PC-3 (cell line): ENCODE measurements at regions not wholly inside any gene's neighbourhood (a gene's known extent, or its start where the extent isn't known, plus 50 kb on each side); places are given as distances from the start of the nearest gene placed in this dataset.

ENCODE experiments used
- ATAC-seq: fragments of 200-7000 bp; cut with Tn5 transposase; 2 replicates; pipeline ENCODE4 v1.9.1; 2020; ENCODE audit warnings: mild to moderate bottlenecking, moderate library complexity
- BruUV-seq: library from RNA; stranded (reverse); fragments of 400-500 nt; replicated peaks from 2 replicates; lab custom pipeline; 2021; lab: Mats Ljungman, UMichigan
- CTCF ChIA-PET: fragments of 300-600 bp; sonication (Branson Sonifier 250); formaldehyde crosslinking; loops from one replicate; lab custom pipeline; 2022; ENCODE audit warnings: antibody characterized with exemption; lab: Charles Lee
- POLR2A ChIA-PET: fragments of 300-600 bp; sonication (Branson Sonifier 250); formaldehyde crosslinking; loops from one replicate; lab custom pipeline; 2022; ENCODE audit warnings: antibody characterized with exemption; ENCODE audit not compliant: unreplicated experiment; lab: Charles Lee
- DNase-seq: peaks from one replicate; pipeline ENCODE4 v3.0.0-alpha.2; 2015
- H2AFZ ChIP-seq: fragments of 300-600 bp; sonication (generic); 2 replicates; pipeline ENCODE4 v1.6.0; 2016; ENCODE audit warnings: antibody characterized with exemption, low read length
- H3F3A ChIP-seq: fragments of 300-600 bp; sonication (generic); one replicate; pipeline ENCODE4 v1.6.0; 2017; ENCODE audit warnings: antibody characterized with exemption, low read length, control low read depth, mild to moderate bottlenecking; ENCODE audit not compliant: unreplicated experiment
- H3K27ac ChIP-seq: fragments of 300-600 bp; sonication (generic); 2 replicates; pipeline ENCODE4 v1.5.1; 2016; ENCODE audit warnings: mild to moderate bottlenecking, low read length
- H3K27me3 ChIP-seq: fragments of 300-600 bp; sonication (generic); 2 replicates; pipeline ENCODE4 v1.6.1; 2016; ENCODE audit warnings: low read length, mixed read lengths
- H3K36me3 ChIP-seq: fragments of 300-600 bp; sonication (generic); 2 replicates; pipeline ENCODE4 v1.6.1; 2016; ENCODE audit warnings: low read depth, mixed run types, low read length, mixed read lengths
- H3K4me1 ChIP-seq: fragments of 300-600 bp; sonication (generic); 2 replicates; pipeline ENCODE4 v1.5.1; 2016; ENCODE audit warnings: low read length; ENCODE audit not compliant: insufficient read depth
- H3K4me2 ChIP-seq: fragments of 300-600 bp; sonication (generic); 2 replicates; pipeline ENCODE4 v1.6.0; 2016; ENCODE audit warnings: low read length
- H3K4me3 ChIP-seq: fragments of 300-600 bp; sonication (generic); 2 replicates; pipeline ENCODE4 v1.5.1; 2016; ENCODE audit warnings: mild to moderate bottlenecking, low read length, mixed read lengths
- H3K79me2 ChIP-seq: fragments of 300-600 bp; sonication (generic); 2 replicates; pipeline ENCODE4 v1.6.1; 2017; ENCODE audit warnings: low read length, mixed read lengths
- H3K9ac ChIP-seq: fragments of 300-600 bp; sonication (generic); 2 replicates; pipeline ENCODE4 v1.6.0; 2016; ENCODE audit warnings: mild to moderate bottlenecking, low read length
- H3K9me2 ChIP-seq: fragments of 300-600 bp; sonication (generic); replicated peaks from 2 replicates; pipeline ENCODE4 v1.6.1; 2016; ENCODE audit warnings: mixed run types, low read length, mixed read lengths
- H3K9me3 ChIP-seq: fragments of 300-600 bp; sonication (generic); 2 replicates; pipeline ENCODE4 v1.6.1; 2016; ENCODE audit warnings: low read length, mixed read lengths
- H4K20me1 ChIP-seq: fragments of 300-600 bp; sonication (generic); 2 replicates; pipeline ENCODE4 v1.6.1; 2016; ENCODE audit warnings: low read length, mixed read lengths
- EZH2 ChIP-seq: fragments of 300-600 bp; sonication (generic); IDR thresholded peaks from one replicate; pipeline ENCODE4 v1.6.1; 2017; ENCODE audit warnings: antibody characterized with exemption, mild to moderate bottlenecking, low read length; ENCODE audit not compliant: unreplicated experiment
- EZH2phosphoT487 ChIP-seq: fragments of 300-600 bp; sonication (generic); IDR thresholded peaks from 2 replicates; pipeline ENCODE4 v1.6.1; 2018; ENCODE audit warnings: mild to moderate bottlenecking, antibody characterized with exemption, low read length, borderline replicate concordance
- intact Hi-C: fragments of 100-400 bp; cut with micrococcal nuclease; formaldehyde crosslinking; loops from 2 replicates; pipeline ENCODE4 v1.9.0; 2023
- TF ChIP-seq, protein P1 (sequence below): fragments of 300-600 bp; sonication (generic); conservative IDR thresholded peaks from 2 replicates; pipeline ENCODE4 v1.5.1; 2017; ENCODE audit warnings: antibody characterized with exemption, low read depth, mild to moderate bottlenecking, low read length

DNA sequence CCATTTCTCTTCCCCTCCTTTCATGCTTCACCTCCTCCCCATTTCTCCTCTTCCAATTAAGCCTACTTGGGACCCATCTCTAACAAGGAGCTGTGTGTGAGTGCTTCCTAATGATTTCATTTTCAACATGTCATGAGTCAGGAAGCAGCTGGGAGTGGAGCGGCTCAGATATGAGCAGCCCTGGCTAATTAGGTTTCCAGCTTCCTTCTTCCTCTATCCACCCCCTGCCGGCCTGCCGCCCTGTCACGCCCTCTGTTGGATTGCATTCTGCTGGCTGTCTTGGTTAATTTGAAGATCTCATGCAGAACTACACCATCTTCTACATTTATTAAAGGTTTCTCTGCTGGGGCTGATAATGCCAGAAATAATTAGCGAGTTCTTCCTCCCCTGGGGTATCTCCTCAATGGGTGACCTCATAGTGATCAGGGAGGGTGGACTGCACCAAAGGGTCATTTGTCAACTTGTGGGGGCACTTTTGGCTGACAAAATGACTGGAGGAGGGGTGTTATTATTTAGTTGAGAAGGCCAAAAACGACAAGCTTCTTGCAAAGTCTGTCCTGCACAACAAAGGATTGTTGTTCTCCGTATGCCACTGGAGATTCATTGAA lies 300.9 kb upstream of the SRRM4 start:
- H2AFZ ChIP-seq, result no peak overlapping the region
- DNase-seq, result no peak
- no peaks in the 10 kb centered on the region for H3F3A ChIP-seq
- CTCF ChIA-PET, result no interaction called here
- H3K9me3 ChIP-seq, result no peaks in the 10 kb centered on the region
- no peaks in the 10 kb centered on the region for H3K79me2 ChIP-seq
- intact Hi-C loops, result no loop called here
- no peak overlapping the region for H3K9ac ChIP-seq
- BruUV-seq, result no TSS peak
- no peak overlapping the region for H3K4me2 ChIP-seq
- H3K36me3 ChIP-seq, result no peaks in the 10 kb centered on the region
- H3K27ac ChIP-seq, result no peak overlapping the region
- H3K4me1 ChIP-seq, result no peaks in the 10 kb centered on the region
- no peak overlapping the region for H3K4me3 ChIP-seq
- no peaks in the 10 kb centered on the region for H3K9me2 ChIP-seq
- H3K27me3 ChIP-seq, result no peaks in the 10 kb centered on the region
- ATAC-seq, result no peak
- POLR2A ChIA-PET, result no interaction called here
- TF ChIP-seq EZH2 (no peak), EZH2phosphoT487 (no peak)
- TF ChIP-seq, protein P1, sequence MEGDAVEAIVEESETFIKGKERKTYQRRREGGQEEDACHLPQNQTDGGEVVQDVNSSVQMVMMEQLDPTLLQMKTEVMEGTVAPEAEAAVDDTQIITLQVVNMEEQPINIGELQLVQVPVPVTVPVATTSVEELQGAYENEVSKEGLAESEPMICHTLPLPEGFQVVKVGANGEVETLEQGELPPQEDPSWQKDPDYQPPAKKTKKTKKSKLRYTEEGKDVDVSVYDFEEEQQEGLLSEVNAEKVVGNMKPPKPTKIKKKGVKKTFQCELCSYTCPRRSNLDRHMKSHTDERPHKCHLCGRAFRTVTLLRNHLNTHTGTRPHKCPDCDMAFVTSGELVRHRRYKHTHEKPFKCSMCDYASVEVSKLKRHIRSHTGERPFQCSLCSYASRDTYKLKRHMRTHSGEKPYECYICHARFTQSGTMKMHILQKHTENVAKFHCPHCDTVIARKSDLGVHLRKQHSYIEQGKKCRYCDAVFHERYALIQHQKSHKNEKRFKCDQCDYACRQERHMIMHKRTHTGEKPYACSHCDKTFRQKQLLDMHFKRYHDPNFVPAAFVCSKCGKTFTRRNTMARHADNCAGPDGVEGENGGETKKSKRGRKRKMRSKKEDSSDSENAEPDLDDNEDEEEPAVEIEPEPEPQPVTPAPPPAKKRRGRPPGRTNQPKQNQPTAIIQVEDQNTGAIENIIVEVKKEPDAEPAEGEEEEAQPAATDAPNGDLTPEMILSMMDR, result no peak
- H4K20me1 ChIP-seq, result no peaks in the 10 kb centered on the region

DNA sequence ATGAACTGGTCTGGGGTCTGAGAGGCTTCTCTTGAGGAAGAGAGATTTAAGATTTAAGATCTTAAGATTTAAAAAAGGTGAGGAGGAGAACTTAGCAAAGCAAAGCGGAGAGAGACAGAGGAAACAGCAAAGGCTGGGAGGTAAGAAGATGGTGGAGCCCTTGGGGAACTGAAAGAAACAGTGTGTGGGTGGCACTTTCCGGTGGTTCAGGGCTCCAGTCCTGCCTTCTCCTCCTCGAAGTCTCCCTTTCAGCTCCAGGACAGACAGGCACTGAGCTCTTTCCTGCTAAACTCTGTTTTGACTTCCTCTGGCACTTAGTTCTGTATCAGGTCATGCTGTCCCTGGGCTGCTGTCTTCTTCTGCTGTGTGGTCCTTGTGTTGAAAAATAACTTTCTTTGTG lies 298.7 kb upstream of the SRRM4 start:
- Histone ChIP-seq H3K9me2 (no peaks in the 10 kb centered on the region), H3F3A (no peaks in the 10 kb centered on the region), H3K27ac (no peak overlapping the region), H2AFZ (no peak overlapping the region), H3K4me3 (no peak overlapping the region), H3K79me2 (no peaks in the 10 kb centered on the region), H3K9ac (no peak overlapping the region), H3K4me1 (no peaks in the 10 kb centered on the region), H3K9me3 (no peaks in the 10 kb centered on the region), H3K27me3 (no peaks in the 10 kb centered on the region), H3K36me3 (no peaks in the 10 kb centered on the region), H4K20me1 (no peaks in the 10 kb centered on the region), H3K4me2 (no peak overlapping the region)
- no peak for DNase-seq
- intact Hi-C loops, result no loop called here
- CTCF ChIA-PET, result no interaction called here
- TF ChIP-seq EZH2phosphoT487, result no peak
- TF ChIP-seq, protein P1, result no peak
- no peak for TF ChIP-seq EZH2
- no peak for ATAC-seq
- BruUV-seq, result no TSS peak
- POLR2A ChIA-PET, result no interaction called here

DNA sequence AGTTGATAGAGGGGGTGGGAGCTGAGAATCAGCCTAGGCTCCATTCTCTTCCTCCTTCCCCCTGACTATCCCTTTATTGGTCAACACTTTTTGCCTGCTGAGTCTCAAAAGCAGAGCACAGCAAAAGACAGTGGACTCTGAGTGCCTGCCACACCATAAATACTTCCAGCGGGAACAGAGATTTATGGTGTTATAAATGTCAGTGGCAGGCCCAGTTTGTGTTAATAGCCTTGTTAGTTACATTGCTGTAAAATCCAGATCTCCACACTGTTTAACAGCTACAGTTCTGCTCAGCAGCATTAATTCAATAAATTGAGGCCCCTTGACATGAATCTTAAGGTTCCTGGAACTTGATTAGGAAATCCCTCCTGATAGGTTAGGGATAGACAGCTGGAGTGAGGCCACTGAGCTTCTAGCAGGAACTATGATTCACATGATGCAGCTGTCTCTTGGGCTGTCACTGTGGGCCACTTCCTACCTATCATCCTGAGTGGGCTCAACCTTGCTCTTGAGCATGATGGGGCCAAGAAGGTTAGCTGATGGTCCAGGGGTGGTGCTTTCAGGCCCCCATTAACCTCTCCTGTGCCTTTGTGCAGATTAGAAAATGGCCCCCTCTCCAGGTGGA lies 295.2 kb upstream of the SRRM4 start:
- ATAC-seq (no peak), DNase-seq (no peak)
- no TSS peak for BruUV-seq
- no peak overlapping the region for H3K4me3 ChIP-seq
- H3K4me1 ChIP-seq, result no peaks in the 10 kb centered on the region
- H3K9ac ChIP-seq, result no peak overlapping the region
- no peaks in the 10 kb centered on the region for H3K79me2 ChIP-seq
- no peaks in the 10 kb centered on the region for H3K9me3 ChIP-seq
- no peak overlapping the region for H3K27ac ChIP-seq
- intact Hi-C loops, result no loop called here
- H2AFZ ChIP-seq, result no peak overlapping the region
- no peaks in the 10 kb centered on the region for H3K9me2 ChIP-seq
- ChIA-PET CTCF (no interaction called here), POLR2A (no interaction called here)
- no peaks in the 10 kb centered on the region for H3K27me3 ChIP-seq
- H3K36me3 ChIP-seq, result no peaks in the 10 kb centered on the region
- H3K4me2 ChIP-seq, result no peak overlapping the region
- TF ChIP-seq, protein P1, result no peak
- TF ChIP-seq EZH2phosphoT487 (no peak), EZH2 (no peak)
- no peaks in the 10 kb centered on the region for H3F3A ChIP-seq
- no peaks in the 10 kb centered on the region for H4K20me1 ChIP-seq
